ENCODE measurements at regions not wholly inside any gene's neighbourhood (a gene's known extent, or its start where the extent isn't known, plus 50 kb on each side); places are given as distances from the start of the nearest gene placed in this dataset.

- Histone ChIP-seq H3K36me3 (ENCODE audit: control insufficient read depth in 1 of 2, insufficient read depth in 2 of 2, low read depth in 1 of 2, low read length in 2 of 2) (no peaks in the 10 kb centered on the region), H2AFZ (ENCODE audit: low read depth, low read length) (no peak overlapping the region), H2BK12ac (ENCODE audit: low read length in 2 of 2) (peak overlapping the region in 1 of 2 experiments; percentile 49), H3K4me1 (ENCODE audit: control insufficient read depth, insufficient read depth, low read depth, low read length) (peaks cover 15% of the 10 kb centered on the region), H3K27ac (ENCODE audit: low read length, poor library complexity, severe bottlenecking) (peak overlapping the region; percentile 81), H3K27me3 (ENCODE audit: control insufficient read depth in 1 of 2, insufficient read depth in 1 of 2, low read length in 2 of 2) (no peaks in the 10 kb centered on the region), H3K14ac (ENCODE audit: low read length in 2 of 2) (no peak overlapping the region), H3K4me3 (ENCODE audit: insufficient read depth in 1 of 2, low read depth in 1 of 2, low read length in 2 of 2) (no peak overlapping the region), H3K18ac (ENCODE audit: low read depth in 1 of 2, low read length in 2 of 2) (peak overlapping the region in 1 of 2 experiments; percentile 18), H3K9me3 (ENCODE audit: control insufficient read depth, low read length) (no peaks in the 10 kb centered on the region), H3K23ac (ENCODE audit: low read length in 2 of 2) (no peak overlapping the region), H2AK5ac (ENCODE audit: low read length, severe bottlenecking) (no peak overlapping the region), H3K9ac (ENCODE audit: low read length) (no peak overlapping the region), H2BK5ac (ENCODE audit: low read depth, low read length, poor library complexity, severe bottlenecking) (no peak overlapping the region), H4K8ac (ENCODE audit: low read length) (no peak overlapping the region), H3K4ac (ENCODE audit: low read depth in 1 of 2, low read length in 2 of 2) (no peak overlapping the region), H2BK15ac (ENCODE audit: low read depth, poor library complexity, severe bottlenecking) (no peak overlapping the region), H3K79me1 (replicated peaks; ENCODE audit: low read length, poor library complexity, severe bottlenecking) (no peaks in the 10 kb centered on the region), H4K91ac (ENCODE audit: low read length) (no peak overlapping the region), H3K4me2 (ENCODE audit: low read length, poor library complexity, severe bottlenecking) (no peak overlapping the region), H2BK120ac (ENCODE audit: low read depth, low read length) (no peak overlapping the region)
- WGBS: 50% methylated on average over 2 of the region's 2 CpGs
- DNase-seq: no peak
These were observed 126.5 kb downstream of the TMEM30B start for GRCh38 chr14:61154641-61155040.

GRCh38 chr14:61153914-61154545, 127.1 kb downstream of the TMEM30B start:
- peak overlapping the region; percentile 81 for H3K27ac ChIP-seq (ENCODE audit: low read length, poor library complexity, severe bottlenecking)
- H2BK120ac ChIP-seq (ENCODE audit: low read depth, low read length): peak overlapping the region; percentile 27
- H3K4ac ChIP-seq (ENCODE audit: low read depth in 1 of 2, low read length in 2 of 2): no peak overlapping the region
- no peak overlapping the region for H2AFZ ChIP-seq (ENCODE audit: low read depth, low read length)
- H3K27me3 ChIP-seq (ENCODE audit: control insufficient read depth in 1 of 2, insufficient read depth in 1 of 2, low read length in 2 of 2): no peaks in the 10 kb centered on the region
- no peak overlapping the region for H3K4me2 ChIP-seq (ENCODE audit: low read length, poor library complexity, severe bottlenecking)
- H3K9ac ChIP-seq (ENCODE audit: low read length): no peak overlapping the region
- H2BK12ac ChIP-seq (ENCODE audit: low read length in 2 of 2): no peak overlapping the region
- H3K36me3 ChIP-seq (ENCODE audit: control insufficient read depth in 1 of 2, insufficient read depth in 2 of 2, low read depth in 1 of 2, low read length in 2 of 2): peaks cover 0 to 1% of the 10 kb centered on the region in 2 experiments
- H3K9me3 ChIP-seq (ENCODE audit: control insufficient read depth, low read length): no peaks in the 10 kb centered on the region
- no peak overlapping the region for H3K23ac ChIP-seq (ENCODE audit: low read length in 2 of 2)
- peak overlapping the region in 1 of 2 experiments; percentile 64 for H3K18ac ChIP-seq (ENCODE audit: low read depth in 1 of 2, low read length in 2 of 2)
- peak overlapping the region; percentile 35 for H4K8ac ChIP-seq (ENCODE audit: low read length)
- 73% methylated on average over 6 of the region's 8 CpGs for WGBS
- H3K4me1 ChIP-seq (ENCODE audit: control insufficient read depth, insufficient read depth, low read depth, low read length): peaks cover 16% of the 10 kb centered on the region
- H3K14ac ChIP-seq (ENCODE audit: low read length in 2 of 2): no peak overlapping the region
- no peaks in the 10 kb centered on the region for H3K79me1 ChIP-seq (replicated peaks; ENCODE audit: low read length, poor library complexity, severe bottlenecking)
- no peak overlapping the region for H2BK15ac ChIP-seq (ENCODE audit: low read depth, poor library complexity, severe bottlenecking)
- peak overlapping the region; percentile 21 for H2BK5ac ChIP-seq (ENCODE audit: low read depth, low read length, poor library complexity, severe bottlenecking)
- no peak for DNase-seq
- no peak overlapping the region for H3K4me3 ChIP-seq (ENCODE audit: insufficient read depth in 1 of 2, low read depth in 1 of 2, low read length in 2 of 2)
- H2AK5ac ChIP-seq (ENCODE audit: low read length, severe bottlenecking): peak overlapping the region; percentile 58
- no peak overlapping the region for H4K91ac ChIP-seq (ENCODE audit: low read length)

GRCh38 chr14:61153431-61153830, 127.7 kb downstream of the TMEM30B start:
- H2BK5ac ChIP-seq (ENCODE audit: low read depth, low read length, poor library complexity, severe bottlenecking): no peak overlapping the region
- H2BK120ac ChIP-seq (ENCODE audit: low read depth, low read length): no peak overlapping the region
- H3K27ac ChIP-seq (ENCODE audit: low read length, poor library complexity, severe bottlenecking): peak overlapping the region; percentile 81
- H3K4ac ChIP-seq (ENCODE audit: low read depth in 1 of 2, low read length in 2 of 2): no peak overlapping the region
- H2BK12ac ChIP-seq (ENCODE audit: low read length in 2 of 2): peak overlapping the region; percentile 84 to 86
- no peak overlapping the region for H3K23ac ChIP-seq (ENCODE audit: low read length in 2 of 2)
- peaks cover 0 to 3% of the 10 kb centered on the region in 2 experiments for H3K36me3 ChIP-seq (ENCODE audit: control insufficient read depth in 1 of 2, insufficient read depth in 2 of 2, low read depth in 1 of 2, low read length in 2 of 2)
- peak; percentile 43 for DNase-seq
- H4K91ac ChIP-seq (ENCODE audit: low read length): peak overlapping the region; percentile 9
- H2AFZ ChIP-seq (ENCODE audit: low read depth, low read length): no peak overlapping the region
- WGBS: 59% methylated on average over 3 of the region's 3 CpGs
- no peak overlapping the region for H2BK15ac ChIP-seq (ENCODE audit: low read depth, poor library complexity, severe bottlenecking)
- no peaks in the 10 kb centered on the region for H3K9me3 ChIP-seq (ENCODE audit: control insufficient read depth, low read length)
- no peaks in the 10 kb centered on the region for H3K27me3 ChIP-seq (ENCODE audit: control insufficient read depth in 1 of 2, insufficient read depth in 1 of 2, low read length in 2 of 2)
- no peak overlapping the region for H2AK5ac ChIP-seq (ENCODE audit: low read length, severe bottlenecking)
- H3K4me2 ChIP-seq (ENCODE audit: low read length, poor library complexity, severe bottlenecking): no peak overlapping the region
- H3K9ac ChIP-seq (ENCODE audit: low read length): no peak overlapping the region
- H3K4me3 ChIP-seq (ENCODE audit: insufficient read depth in 1 of 2, low read depth in 1 of 2, low read length in 2 of 2): no peak overlapping the region
- no peak overlapping the region for H3K14ac ChIP-seq (ENCODE audit: low read length in 2 of 2)
- peak overlapping the region; percentile 66 for H4K8ac ChIP-seq (ENCODE audit: low read length)
- H3K79me1 ChIP-seq (replicated peaks; ENCODE audit: low read length, poor library complexity, severe bottlenecking): no peaks in the 10 kb centered on the region
- peaks cover 20% of the 10 kb centered on the region for H3K4me1 ChIP-seq (ENCODE audit: control insufficient read depth, insufficient read depth, low read depth, low read length)
- H3K18ac ChIP-seq (ENCODE audit: low read depth in 1 of 2, low read length in 2 of 2): peak overlapping the region in 1 of 2 experiments; percentile 28

GRCh38 chr14:61152851-61153364, 128.2 kb downstream of the TMEM30B start:
- Histone ChIP-seq H3K9ac (ENCODE audit: low read length) (no peak overlapping the region), H2BK15ac (ENCODE audit: low read depth, poor library complexity, severe bottlenecking) (no peak overlapping the region), H2BK120ac (ENCODE audit: low read depth, low read length) (no peak overlapping the region), H3K23ac (ENCODE audit: low read length in 2 of 2) (no peak overlapping the region), H3K27me3 (ENCODE audit: control insufficient read depth in 1 of 2, insufficient read depth in 1 of 2, low read length in 2 of 2) (no peaks in the 10 kb centered on the region), H3K18ac (ENCODE audit: low read depth in 1 of 2, low read length in 2 of 2) (peak overlapping the region in 1 of 2 experiments; percentile 46), H2BK5ac (ENCODE audit: low read depth, low read length, poor library complexity, severe bottlenecking) (peak overlapping the region; percentile 0), H3K14ac (ENCODE audit: low read length in 2 of 2) (no peak overlapping the region), H3K4ac (ENCODE audit: low read depth in 1 of 2, low read length in 2 of 2) (no peak overlapping the region), H2AK5ac (ENCODE audit: low read length, severe bottlenecking) (peak overlapping the region; percentile 28), H4K8ac (ENCODE audit: low read length) (no peak overlapping the region), H3K4me3 (ENCODE audit: insufficient read depth in 1 of 2, low read depth in 1 of 2, low read length in 2 of 2) (no peak overlapping the region), H3K4me1 (ENCODE audit: control insufficient read depth, insufficient read depth, low read depth, low read length) (peaks cover 25% of the 10 kb centered on the region), H3K79me1 (replicated peaks; ENCODE audit: low read length, poor library complexity, severe bottlenecking) (no peaks in the 10 kb centered on the region), H3K27ac (ENCODE audit: low read length, poor library complexity, severe bottlenecking) (peak overlapping the region; percentile 81), H2AFZ (ENCODE audit: low read depth, low read length) (no peak overlapping the region), H2BK12ac (ENCODE audit: low read length in 2 of 2) (no peak overlapping the region), H3K36me3 (ENCODE audit: control insufficient read depth in 1 of 2, insufficient read depth in 2 of 2, low read depth in 1 of 2, low read length in 2 of 2) (peaks cover 0 to 3% of the 10 kb centered on the region in 2 experiments), H3K4me2 (ENCODE audit: low read length, poor library complexity, severe bottlenecking) (no peak overlapping the region), H4K91ac (ENCODE audit: low read length) (no peak overlapping the region), H3K9me3 (ENCODE audit: control insufficient read depth, low read length) (no peaks in the 10 kb centered on the region)
- DNase-seq: no peak
- WGBS: 96% methylated on average over 3 of the region's 3 CpGs
